ENCODE measurements at regions not wholly inside any gene's neighbourhood (a gene's known extent, or its start where the extent isn't known, plus 50 kb on each side); places are given as distances from the start of the nearest gene placed in this dataset.

DNA sequence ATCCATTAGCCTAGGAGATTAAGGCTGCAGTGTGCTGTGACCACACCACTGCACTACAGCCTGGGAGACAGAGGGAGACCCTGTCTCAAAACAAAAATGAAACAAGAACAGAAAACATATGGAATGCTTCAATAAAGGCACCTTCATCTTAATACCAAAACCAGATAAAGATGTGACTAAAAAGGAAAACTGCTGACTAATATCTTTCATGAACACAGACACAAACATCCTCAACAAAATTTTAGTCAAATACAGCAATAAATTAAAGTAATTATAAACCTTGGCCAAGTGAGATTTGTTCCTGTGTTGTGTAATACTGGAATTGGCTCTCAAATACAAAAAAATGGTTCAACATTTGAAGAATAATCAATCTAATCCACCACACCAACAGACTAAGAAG is 103.5 kb downstream of the PRR20E start:
- no TSS peak for BruUV-seq (replicated peaks)
- Mint-ChIP-seq H3K4me1 (ENCODE audit: insufficient read depth, unreplicated experiment) (no peaks in the 10 kb centered on the region), H3K27ac (ENCODE audit: low read depth, unreplicated experiment) (no peak overlapping the region), H3K27me3 (ENCODE audit: insufficient read depth, unreplicated experiment) (no peaks in the 10 kb centered on the region), H3K36me3 (ENCODE audit: insufficient read depth, unreplicated experiment) (no peaks in the 10 kb centered on the region), H3K4me3 (ENCODE audit: unreplicated experiment) (no peak overlapping the region), H3K9me3 (ENCODE audit: unreplicated experiment) (no peaks in the 10 kb centered on the region)
- no peak for DNase-seq (ENCODE audit: unreplicated experiment)
- ChIA-PET POLR2A (no interaction called here), CTCF (no interaction called here)
- intact Hi-C loops (cut with micrococcal nuclease), result no loop called here
- TF ChIP-seq, protein P1, sequence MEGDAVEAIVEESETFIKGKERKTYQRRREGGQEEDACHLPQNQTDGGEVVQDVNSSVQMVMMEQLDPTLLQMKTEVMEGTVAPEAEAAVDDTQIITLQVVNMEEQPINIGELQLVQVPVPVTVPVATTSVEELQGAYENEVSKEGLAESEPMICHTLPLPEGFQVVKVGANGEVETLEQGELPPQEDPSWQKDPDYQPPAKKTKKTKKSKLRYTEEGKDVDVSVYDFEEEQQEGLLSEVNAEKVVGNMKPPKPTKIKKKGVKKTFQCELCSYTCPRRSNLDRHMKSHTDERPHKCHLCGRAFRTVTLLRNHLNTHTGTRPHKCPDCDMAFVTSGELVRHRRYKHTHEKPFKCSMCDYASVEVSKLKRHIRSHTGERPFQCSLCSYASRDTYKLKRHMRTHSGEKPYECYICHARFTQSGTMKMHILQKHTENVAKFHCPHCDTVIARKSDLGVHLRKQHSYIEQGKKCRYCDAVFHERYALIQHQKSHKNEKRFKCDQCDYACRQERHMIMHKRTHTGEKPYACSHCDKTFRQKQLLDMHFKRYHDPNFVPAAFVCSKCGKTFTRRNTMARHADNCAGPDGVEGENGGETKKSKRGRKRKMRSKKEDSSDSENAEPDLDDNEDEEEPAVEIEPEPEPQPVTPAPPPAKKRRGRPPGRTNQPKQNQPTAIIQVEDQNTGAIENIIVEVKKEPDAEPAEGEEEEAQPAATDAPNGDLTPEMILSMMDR (IDR thresholded peaks at IDR 0.05; ENCODE audit: unreplicated experiment), result no peak

DNA sequence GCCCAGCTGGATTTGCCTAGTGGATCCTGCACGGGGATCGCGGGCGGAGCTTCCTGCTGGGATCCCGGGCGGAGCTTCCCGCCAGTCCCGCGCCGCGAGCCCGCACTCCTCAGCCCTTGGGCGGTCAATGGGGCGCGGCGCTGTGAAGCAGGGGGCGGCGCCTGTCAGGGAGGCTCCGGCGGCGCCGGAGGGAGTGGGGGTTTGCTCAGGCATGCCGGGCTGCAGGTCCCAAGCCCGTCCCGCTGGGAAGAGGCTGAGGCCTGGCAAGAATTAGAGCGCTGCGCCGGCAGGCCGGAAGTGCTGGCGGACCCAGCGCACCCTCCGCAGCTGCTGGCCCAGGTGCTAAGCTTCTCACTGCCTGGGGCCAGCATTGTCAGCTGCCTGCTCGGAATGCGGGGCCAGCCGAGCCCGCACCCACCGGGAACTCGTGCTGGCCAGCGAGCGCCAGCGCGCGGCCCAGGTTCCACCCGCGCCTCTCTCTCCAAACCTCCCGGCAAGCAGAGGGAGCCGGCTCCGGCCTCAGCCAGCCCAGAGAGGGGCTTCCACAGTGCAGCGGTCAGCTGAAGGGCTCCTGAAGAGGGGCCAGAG is 119.6 kb downstream of the PRR20E start:
- no peaks in the 10 kb centered on the region for H3K4me1 Mint-ChIP-seq (ENCODE audit: insufficient read depth, unreplicated experiment)
- no peak overlapping the region for H3K4me3 Mint-ChIP-seq (ENCODE audit: unreplicated experiment)
- CTCF ChIA-PET, result no interaction called here
- BruUV-seq (replicated peaks), result no TSS peak
- no peak for DNase-seq (ENCODE audit: unreplicated experiment)
- no peaks in the 10 kb centered on the region for H3K36me3 Mint-ChIP-seq (ENCODE audit: insufficient read depth, unreplicated experiment)
- intact Hi-C loops (cut with micrococcal nuclease), result no loop called here
- peaks cover 5% of the 10 kb centered on the region for H3K9me3 Mint-ChIP-seq (ENCODE audit: unreplicated experiment)
- no peaks in the 10 kb centered on the region for H3K27me3 Mint-ChIP-seq (ENCODE audit: insufficient read depth, unreplicated experiment)
- no peak overlapping the region for H3K27ac Mint-ChIP-seq (ENCODE audit: low read depth, unreplicated experiment)
- TF ChIP-seq, protein P1 (IDR thresholded peaks at IDR 0.05; ENCODE audit: unreplicated experiment), result no peak
- POLR2A ChIA-PET, result no interaction called here

GRCh38 chr13:57302604-57303003 is 135.6 kb downstream of the PRR20E start:
- no peak for DNase-seq (ENCODE audit: unreplicated experiment)
- intact Hi-C loops (cut with micrococcal nuclease), result no loop called here

GRCh38 chr13:57311009-57311586 is 144.1 kb downstream of the PRR20E start:
- CTCF ChIA-PET, result no interaction called here
- TF ChIP-seq, protein P1 (IDR thresholded peaks at IDR 0.05; ENCODE audit: unreplicated experiment), result no peak
- intact Hi-C loops (cut with micrococcal nuclease), result no loop called here
- Mint-ChIP-seq H3K27ac (ENCODE audit: low read depth, unreplicated experiment) (no peak overlapping the region), H3K4me1 (ENCODE audit: insufficient read depth, unreplicated experiment) (no peaks in the 10 kb centered on the region), H3K27me3 (ENCODE audit: insufficient read depth, unreplicated experiment) (no peaks in the 10 kb centered on the region), H3K9me3 (ENCODE audit: unreplicated experiment) (no peaks in the 10 kb centered on the region), H3K4me3 (ENCODE audit: unreplicated experiment) (no peak overlapping the region), H3K36me3 (ENCODE audit: insufficient read depth, unreplicated experiment) (no peaks in the 10 kb centered on the region)
- no peak for DNase-seq (ENCODE audit: unreplicated experiment)
- POLR2A ChIA-PET, result no interaction called here
- BruUV-seq (replicated peaks), result no TSS peak

More at GRCh38 chr13:57302604-57303003, 135.6 kb downstream of the PRR20E start:
- BruUV-seq (replicated peaks), result no TSS peak
- H3K36me3 Mint-ChIP-seq (ENCODE audit: insufficient read depth, unreplicated experiment), result no peaks in the 10 kb centered on the region
- CTCF ChIA-PET, result interaction anchor here (0.6 kb wide), 1 partner anchor 266 kb away, joined by 3 read pairs; no protein-coding TSS in a partner anchor
- H3K27me3 Mint-ChIP-seq (ENCODE audit: insufficient read depth, unreplicated experiment), result no peaks in the 10 kb centered on the region
- no peak overlapping the region for H3K4me3 Mint-ChIP-seq (ENCODE audit: unreplicated experiment)
- POLR2A ChIA-PET, result no interaction called here
- TF ChIP-seq, protein P1 (IDR thresholded peaks at IDR 0.05; ENCODE audit: unreplicated experiment), result no peak
- H3K4me1 Mint-ChIP-seq (ENCODE audit: insufficient read depth, unreplicated experiment), result no peaks in the 10 kb centered on the region
- no peak overlapping the region for H3K27ac Mint-ChIP-seq (ENCODE audit: low read depth, unreplicated experiment)
- H3K9me3 Mint-ChIP-seq (ENCODE audit: unreplicated experiment), result no peaks in the 10 kb centered on the region
